ENCODE measurements at regions not wholly inside any gene's neighbourhood (a gene's known extent, or its start where the extent isn't known, plus 50 kb on each side); places are given as distances from the start of the nearest gene placed in this dataset.

DNA sequence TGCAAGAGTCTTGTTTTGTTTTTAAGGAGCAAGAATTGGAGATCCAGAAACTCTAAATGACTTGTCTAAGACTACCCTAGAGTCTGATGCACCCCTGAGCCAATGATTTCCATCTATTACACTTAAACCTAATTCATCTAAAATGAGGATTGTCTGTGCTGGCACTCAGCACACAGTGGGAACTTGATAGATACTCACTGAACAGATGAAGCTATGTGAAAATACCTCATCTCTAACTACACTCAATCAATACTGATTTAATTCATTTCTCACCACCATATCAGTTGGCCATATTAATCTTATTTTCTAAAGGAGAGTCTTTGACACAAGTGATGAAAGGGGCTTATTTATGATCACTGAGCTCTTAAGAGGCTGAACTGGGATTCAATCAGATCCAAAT, 262.1 kb downstream of the HS3ST1 start:
- TF ChIP-seq POLR2A (IDR thresholded peaks at IDR 0.05) = no peak
- TF ChIP-seq, protein P1, sequence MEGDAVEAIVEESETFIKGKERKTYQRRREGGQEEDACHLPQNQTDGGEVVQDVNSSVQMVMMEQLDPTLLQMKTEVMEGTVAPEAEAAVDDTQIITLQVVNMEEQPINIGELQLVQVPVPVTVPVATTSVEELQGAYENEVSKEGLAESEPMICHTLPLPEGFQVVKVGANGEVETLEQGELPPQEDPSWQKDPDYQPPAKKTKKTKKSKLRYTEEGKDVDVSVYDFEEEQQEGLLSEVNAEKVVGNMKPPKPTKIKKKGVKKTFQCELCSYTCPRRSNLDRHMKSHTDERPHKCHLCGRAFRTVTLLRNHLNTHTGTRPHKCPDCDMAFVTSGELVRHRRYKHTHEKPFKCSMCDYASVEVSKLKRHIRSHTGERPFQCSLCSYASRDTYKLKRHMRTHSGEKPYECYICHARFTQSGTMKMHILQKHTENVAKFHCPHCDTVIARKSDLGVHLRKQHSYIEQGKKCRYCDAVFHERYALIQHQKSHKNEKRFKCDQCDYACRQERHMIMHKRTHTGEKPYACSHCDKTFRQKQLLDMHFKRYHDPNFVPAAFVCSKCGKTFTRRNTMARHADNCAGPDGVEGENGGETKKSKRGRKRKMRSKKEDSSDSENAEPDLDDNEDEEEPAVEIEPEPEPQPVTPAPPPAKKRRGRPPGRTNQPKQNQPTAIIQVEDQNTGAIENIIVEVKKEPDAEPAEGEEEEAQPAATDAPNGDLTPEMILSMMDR (IDR thresholded peaks at IDR 0.05 in 4 of 5, conservative IDR thresholded peaks at IDR 0.05 in 1 of 5) = no peak

Data from gastrocnemius medialis (tissue), 4 donors.